Ishikawa (cell line): ENCODE measurements at regions not wholly inside any gene's neighbourhood (a gene's known extent, or its start where the extent isn't known, plus 50 kb on each side); places are given as distances from the start of the nearest gene placed in this dataset.

Experiments used
- CREB1 ChIP-seq: IDR thresholded peaks from 2 replicates; pipeline ENCODE4 v1.6.1; 2012; ENCODE audit warnings: low read depth
- EGR1 ChIP-seq: IDR thresholded peaks from 2 replicates; pipeline ENCODE4 v1.6.1; 2012
- EP300 ChIP-seq: IDR thresholded peaks from 2 replicates; pipeline ENCODE4 v1.6.1; 2012; ENCODE audit warnings: borderline replicate concordance
- FOXM1 ChIP-seq: IDR thresholded peaks from 2 replicates; pipeline ENCODE4 v1.6.1; 2012; ENCODE audit warnings: low read depth, borderline replicate concordance
- RAD21 ChIP-seq: IDR thresholded peaks from 2 replicates; pipeline ENCODE4 v1.6.1; 2012; ENCODE audit warnings: low read depth
- TAF1 ChIP-seq: IDR thresholded peaks from 2 replicates; pipeline ENCODE4 v1.6.1; 2012; ENCODE audit warnings: low read depth, mild to moderate bottlenecking
- TCF12 ChIP-seq: IDR thresholded peaks from 2 replicates; pipeline ENCODE4 v1.6.1; 2012; ENCODE audit warnings: low read depth
- ZBTB7A ChIP-seq: IDR thresholded peaks from 2 replicates; pipeline ENCODE4 v1.6.1; 2012; ENCODE audit warnings: low read depth
- TF ChIP-seq, protein P1 (sequence below): IDR thresholded peaks from 2 replicates; pipeline ENCODE4 v1.6.1; 2012
- TF ChIP-seq, protein P2 (sequence below): IDR thresholded peaks from 2 replicates; pipeline ENCODE4 v1.6.1; 2012; ENCODE audit warnings: low read depth, mild to moderate bottlenecking

DNA sequence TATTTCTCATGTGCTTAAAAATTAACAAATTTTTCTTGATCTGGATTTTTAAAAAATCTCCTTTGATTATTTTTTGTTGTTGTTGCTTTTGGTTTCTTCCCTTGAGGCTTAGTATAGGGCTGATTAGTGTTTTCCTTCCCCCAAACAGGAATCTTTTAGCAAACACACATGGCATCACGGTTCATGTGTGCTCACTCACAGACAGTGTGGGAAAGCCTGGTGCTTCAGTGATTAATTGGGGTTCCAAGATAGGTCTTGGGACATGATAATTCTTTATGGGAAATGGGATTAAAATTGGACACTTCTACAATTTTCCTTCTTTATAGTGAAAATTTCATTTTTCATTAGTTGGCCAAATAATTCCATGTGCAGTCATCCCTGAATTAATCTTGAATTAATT lies 153.9 kb upstream of the SOX11 start:
- no peak for TF ChIP-seq FOXM1
- TF ChIP-seq, protein P1, sequence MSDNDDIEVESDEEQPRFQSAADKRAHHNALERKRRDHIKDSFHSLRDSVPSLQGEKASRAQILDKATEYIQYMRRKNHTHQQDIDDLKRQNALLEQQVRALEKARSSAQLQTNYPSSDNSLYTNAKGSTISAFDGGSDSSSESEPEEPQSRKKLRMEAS, result no peak
- TF ChIP-seq, protein P2, sequence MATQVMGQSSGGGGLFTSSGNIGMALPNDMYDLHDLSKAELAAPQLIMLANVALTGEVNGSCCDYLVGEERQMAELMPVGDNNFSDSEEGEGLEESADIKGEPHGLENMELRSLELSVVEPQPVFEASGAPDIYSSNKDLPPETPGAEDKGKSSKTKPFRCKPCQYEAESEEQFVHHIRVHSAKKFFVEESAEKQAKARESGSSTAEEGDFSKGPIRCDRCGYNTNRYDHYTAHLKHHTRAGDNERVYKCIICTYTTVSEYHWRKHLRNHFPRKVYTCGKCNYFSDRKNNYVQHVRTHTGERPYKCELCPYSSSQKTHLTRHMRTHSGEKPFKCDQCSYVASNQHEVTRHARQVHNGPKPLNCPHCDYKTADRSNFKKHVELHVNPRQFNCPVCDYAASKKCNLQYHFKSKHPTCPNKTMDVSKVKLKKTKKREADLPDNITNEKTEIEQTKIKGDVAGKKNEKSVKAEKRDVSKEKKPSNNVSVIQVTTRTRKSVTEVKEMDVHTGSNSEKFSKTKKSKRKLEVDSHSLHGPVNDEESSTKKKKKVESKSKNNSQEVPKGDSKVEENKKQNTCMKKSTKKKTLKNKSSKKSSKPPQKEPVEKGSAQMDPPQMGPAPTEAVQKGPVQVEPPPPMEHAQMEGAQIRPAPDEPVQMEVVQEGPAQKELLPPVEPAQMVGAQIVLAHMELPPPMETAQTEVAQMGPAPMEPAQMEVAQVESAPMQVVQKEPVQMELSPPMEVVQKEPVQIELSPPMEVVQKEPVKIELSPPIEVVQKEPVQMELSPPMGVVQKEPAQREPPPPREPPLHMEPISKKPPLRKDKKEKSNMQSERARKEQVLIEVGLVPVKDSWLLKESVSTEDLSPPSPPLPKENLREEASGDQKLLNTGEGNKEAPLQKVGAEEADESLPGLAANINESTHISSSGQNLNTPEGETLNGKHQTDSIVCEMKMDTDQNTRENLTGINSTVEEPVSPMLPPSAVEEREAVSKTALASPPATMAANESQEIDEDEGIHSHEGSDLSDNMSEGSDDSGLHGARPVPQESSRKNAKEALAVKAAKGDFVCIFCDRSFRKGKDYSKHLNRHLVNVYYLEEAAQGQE, result no peak
- TF ChIP-seq RAD21, result no peak
- TF ChIP-seq TAF1, result no peak
- TF ChIP-seq EGR1, result no peak
- no peak for TF ChIP-seq TCF12
- TF ChIP-seq CREB1, result no peak
- TF ChIP-seq ZBTB7A, result no peak
- TF ChIP-seq EP300, result no peak
